Endothelial cell of umbilical vein (primary cell): ENCODE measurements at regions not wholly inside any gene's neighbourhood (a gene's known extent, or its start where the extent isn't known, plus 50 kb on each side); places are given as distances from the start of the nearest gene placed in this dataset.

Experiments
- BruUV-seq: library from RNA; stranded (reverse); fragments of 400-500 nt; replicated peaks from 2 replicates; lab custom pipeline; 2021; lab: Mats Ljungman, UMichigan
- CTCF ChIA-PET: fragments of 300-600, 350-600 bp; sonication (Branson Sonifier 250); formaldehyde crosslinking; loops from one replicate; lab custom pipeline; 2021; ENCODE audit warnings: antibody characterized with exemption, inconsistent platforms; lab: Charles Lee
- POLR2A ChIA-PET: fragments of 300-600, 350-600 bp; sonication (Branson Sonifier 250); formaldehyde crosslinking; loops from one replicate; lab custom pipeline; 2021; ENCODE audit warnings: antibody characterized with exemption, inconsistent platforms; lab: Charles Lee
- DNase-seq: peaks from one replicate; pipeline ENCODE4 v3.0.0-alpha.2; 2011; ENCODE audit warnings: low read depth, low spot score
- FAIRE-seq: peaks from 2 replicates; lab custom pipeline; 2011; peaks lifted over from hg19 to GRCh38; lab: Jason Lieb, UNC
- H2AFZ ChIP-seq: 2 replicates; pipeline ENCODE4 v1.6.0; 2012; ENCODE audit warnings: low read depth, low read length, control low read depth, inconsistent platforms
- H3K27ac ChIP-seq: 2 replicates; pipeline ENCODE4 v1.5.1; 2011; ENCODE audit warnings: low read depth, mild to moderate bottlenecking, control low read depth, low read length, moderate library complexity; ENCODE audit not compliant: insufficient read depth
- H3K27me3 ChIP-seq, 2 experiments: 2 replicates each; pipeline versions ENCODE4 v1.6.0 to v1.6.1; 2011; ENCODE audit warnings: low read length in 2 of 2, mixed read lengths in 1 of 2; ENCODE audit not compliant: control insufficient read depth in 2 of 2, insufficient read depth in 2 of 2
- H3K36me3 ChIP-seq, 2 experiments: 2 replicates in 1 of 2; 3 replicates in 1 of 2; pipeline ENCODE4 v1.5.1; 2011; ENCODE audit warnings: low read length in 2 of 2, mild to moderate bottlenecking in 1 of 2, moderate library complexity in 1 of 2; ENCODE audit not compliant: control insufficient read depth in 2 of 2, insufficient read depth in 2 of 2; ENCODE audit errors: extremely low read depth in 1 of 2
- H3K4me1 ChIP-seq: 3 replicates; pipeline ENCODE4 v1.5.1; 2011; ENCODE audit warnings: mild to moderate bottlenecking, low read length; ENCODE audit not compliant: control insufficient read depth, insufficient read depth; ENCODE audit errors: extremely low read depth
- H3K4me2 ChIP-seq: 2 replicates; pipeline ENCODE4 v1.6.1; 2011; ENCODE audit warnings: low read length, control low read depth, mixed read lengths; ENCODE audit not compliant: insufficient read depth
- H3K4me3 ChIP-seq, 3 experiments: fragments of 200-600 bp in 1 of 3; sonication (generic), shearing (Covaris generic) in 1 of 3; replicated peaks in 1 of 3; 2 replicates each; pipeline ENCODE4 v1.5.1; 2011 to 2016; ENCODE audit warnings: control low read depth in 3 of 3, low read length in 3 of 3, mild to moderate bottlenecking in 2 of 3, inconsistent platforms in 1 of 3, low read depth in 1 of 3, moderate library complexity in 1 of 3; ENCODE audit not compliant: insufficient read depth in 1 of 3
- H3K79me2 ChIP-seq: 2 replicates; pipeline ENCODE4 v1.6.0; 2012; ENCODE audit warnings: low read length, inconsistent platforms; ENCODE audit not compliant: control insufficient read depth, insufficient read depth
- H3K9ac ChIP-seq: replicated peaks from 2 replicates; pipeline ENCODE3; 2011; ENCODE audit warnings: low read length, control low read depth; ENCODE audit not compliant: insufficient read depth; ENCODE audit errors: extremely low read depth
- H3K9me1 ChIP-seq: replicated peaks from 3 replicates; pipeline ENCODE4 v1.6.0; 2011; ENCODE audit warnings: mild to moderate bottlenecking, low read length; ENCODE audit not compliant: control insufficient read depth, insufficient read depth; ENCODE audit errors: extremely low read depth
- H3K9me3 ChIP-seq: replicated peaks from 2 replicates; pipeline ENCODE4 v1.5.1; 2012; ENCODE audit warnings: low read length, inconsistent platforms; ENCODE audit not compliant: control insufficient read depth, insufficient read depth
- H4K20me1 ChIP-seq: replicated peaks from 2 replicates; pipeline ENCODE3; 2011; ENCODE audit warnings: mild to moderate bottlenecking, low read length; ENCODE audit not compliant: control insufficient read depth, insufficient read depth; ENCODE audit errors: extremely low read depth
- CTCF ChIP-seq, 2 donors: IDR thresholded peaks; 1 replicate in 1 of 2; 2 replicates in 1 of 2; pipeline ENCODE4 v1.5.1; 2011; ENCODE audit warnings: low read length in 2 of 2, mild to moderate bottlenecking in 2 of 2, moderate library complexity in 2 of 2, control low read depth in 1 of 2, inconsistent platforms in 1 of 2, low read depth in 1 of 2; ENCODE audit not compliant: insufficient read depth in 1 of 2; ENCODE audit errors: extremely low read depth in 1 of 2
- EZH2 ChIP-seq: IDR thresholded peaks from 2 replicates; pipeline ENCODE4 v1.6.1; 2012; ENCODE audit warnings: borderline replicate concordance, low read depth, mild to moderate bottlenecking, moderate library complexity, low read length, inconsistent platforms; ENCODE audit not compliant: severe bottlenecking
- FOS ChIP-seq: IDR thresholded peaks from 2 replicates; pipeline ENCODE4 v1.6.1; 2011; ENCODE audit warnings: mild to moderate bottlenecking, low read length, moderate library complexity, borderline replicate concordance; ENCODE audit not compliant: insufficient read depth
- GATA2 ChIP-seq: IDR thresholded peaks from 2 replicates; pipeline ENCODE4 v1.7.0; 2011; ENCODE audit warnings: low read depth, mild to moderate bottlenecking, moderate library complexity, mixed read lengths, low read length; ENCODE audit not compliant: insufficient read length, insufficient read depth
- JUN ChIP-seq: IDR thresholded peaks from 2 replicates; pipeline ENCODE4 v1.6.1; 2011; ENCODE audit warnings: borderline replicate concordance, low read depth; ENCODE audit not compliant: insufficient read length, insufficient read depth
- MAX ChIP-seq: IDR thresholded peaks from 2 replicates; pipeline ENCODE4 v1.6.1; 2011; ENCODE audit not compliant: insufficient read depth, insufficient read length
- MYC ChIP-seq: IDR thresholded peaks from one replicate; pipeline ENCODE4 v1.6.1; 2011; ENCODE audit warnings: mild to moderate bottlenecking, low read depth, low read length
- POLR2A ChIP-seq: IDR thresholded peaks from 2 replicates; pipeline ENCODE4 v1.6.1; 2012; ENCODE audit warnings: low read depth, mild to moderate bottlenecking, control low read depth, low read length
- POLR2AphosphoS5 ChIP-seq: IDR thresholded peaks from 2 replicates; pipeline ENCODE4 v1.6.1; 2012; ENCODE audit warnings: low read depth, mild to moderate bottlenecking, control low read depth, low read length, moderate library complexity; ENCODE audit not compliant: insufficient read depth
- dilution Hi-C: fragments of 300-500 bp; cut with MboI; formaldehyde crosslinking; loops from one replicate; pipeline ENCODE4 v1.15.0; 2019; ENCODE audit warnings: low sequenced_read_pairs; ENCODE audit not compliant: extremely low pct_ligation_motif_present
- intact Hi-C: fragments of 100-400 bp; cut with micrococcal nuclease; formaldehyde crosslinking; loops from one replicate; pipeline ENCODE4 v1.10.0; 2022

DNA sequence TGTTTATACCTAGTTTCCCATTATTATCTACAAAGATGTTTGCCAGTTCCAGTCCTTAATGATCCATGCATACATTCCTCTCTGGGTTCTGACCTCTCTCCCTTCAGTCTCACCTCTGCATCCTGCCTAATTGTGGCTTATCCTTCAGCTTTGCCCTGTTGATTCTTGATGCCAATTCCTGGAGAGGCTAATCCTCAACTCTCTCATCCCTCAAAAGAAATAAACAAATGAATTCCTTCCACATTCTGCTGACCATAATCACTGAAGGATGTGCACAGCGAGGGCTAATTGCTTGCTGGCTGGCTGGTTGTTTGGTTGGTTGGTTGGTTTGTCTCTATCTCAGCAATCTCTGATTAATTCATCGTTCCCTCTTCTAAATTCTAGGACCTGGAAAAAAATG is 113.8 kb downstream of the IRS2 start:
- ChIA-PET CTCF (no interaction called here), POLR2A (no interaction called here)
- Histone ChIP-seq H3K4me3 (no peak overlapping the region), H3K27ac (no peak overlapping the region), H3K4me1 (no peaks in the 10 kb centered on the region), H3K79me2 (no peaks in the 10 kb centered on the region), H2AFZ (no peak overlapping the region), H3K9me1 (no peaks in the 10 kb centered on the region), H4K20me1 (no peaks in the 10 kb centered on the region), H3K9me3 (no peaks in the 10 kb centered on the region), H3K36me3 (no peaks in the 10 kb centered on the region), H3K9ac (no peak overlapping the region), H3K4me2 (no peak overlapping the region), H3K27me3 (peaks cover 6 to 10% of the 10 kb centered on the region in 2 experiments)
- intact Hi-C loops, result no loop called here
- DNase-seq, result no peak
- no peak for FAIRE-seq
- TF ChIP-seq JUN (no peak), EZH2 (no peak), FOS (no peak), MAX (no peak), POLR2A (no peak), MYC (no peak), GATA2 (no peak), CTCF (IDR thresholded peaks at IDR 0.05; ENCODE audit: extremely low read depth in 1 of 2, insufficient read depth in 1 of 2, low read depth in 1 of 2, low read length in 2 of 2) (no peak), POLR2AphosphoS5 (no peak)
- dilution Hi-C loops, result no loop called here
- BruUV-seq, result no TSS peak
